ELF-1 (cell line): ENCODE measurements at regions not wholly inside any gene's neighbourhood (a gene's known extent, or its start where the extent isn't known, plus 50 kb on each side); places are given as distances from the start of the nearest gene placed in this dataset.

Source experiments
- DNase-seq: peaks from one replicate; pipeline ENCODE4 v3.0.0-alpha.2; 2016; ENCODE audit warnings: low read depth, low spot score

DNA sequence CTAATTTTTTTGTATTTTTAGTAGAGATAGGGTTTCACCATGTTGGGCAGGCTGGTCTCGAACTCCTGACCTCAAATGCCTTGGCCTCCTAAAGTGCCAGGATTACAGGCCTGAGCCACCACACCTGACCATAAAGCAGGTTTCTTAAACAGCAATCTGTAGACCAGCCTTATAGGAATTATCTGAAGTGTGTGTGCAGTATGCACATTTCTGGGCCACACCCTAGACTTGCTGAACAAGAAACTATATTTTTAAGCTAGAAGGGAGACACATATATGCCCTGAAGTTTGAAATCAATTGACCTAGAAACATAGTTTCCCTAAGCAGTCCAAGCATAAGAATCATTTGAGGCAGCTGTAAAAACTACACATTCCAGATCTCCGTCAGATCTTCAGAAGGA is 805.7 kb downstream of the TUSC7 start:
- DNase-seq, result no peak

DNA sequence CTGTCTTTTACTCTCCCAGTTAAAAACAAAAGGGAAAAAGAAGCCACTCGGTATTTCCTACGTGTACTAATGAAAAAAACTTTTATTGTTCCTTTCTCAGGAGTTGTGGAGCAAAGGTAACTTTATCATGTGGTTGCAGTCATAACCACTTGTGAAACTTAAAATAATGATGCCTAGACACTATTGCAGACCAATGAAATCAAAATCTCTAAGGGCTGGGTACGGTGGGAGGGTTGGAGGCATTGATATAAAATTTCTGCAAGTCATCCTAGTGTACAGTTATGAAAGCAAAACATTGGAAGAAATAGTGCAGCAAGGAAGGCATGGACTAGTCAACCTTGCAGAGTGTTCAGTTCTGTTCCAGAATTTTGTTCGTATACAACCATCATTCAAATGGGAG is 808.8 kb downstream of the TUSC7 start:
- DNase-seq, result no peak

DNA sequence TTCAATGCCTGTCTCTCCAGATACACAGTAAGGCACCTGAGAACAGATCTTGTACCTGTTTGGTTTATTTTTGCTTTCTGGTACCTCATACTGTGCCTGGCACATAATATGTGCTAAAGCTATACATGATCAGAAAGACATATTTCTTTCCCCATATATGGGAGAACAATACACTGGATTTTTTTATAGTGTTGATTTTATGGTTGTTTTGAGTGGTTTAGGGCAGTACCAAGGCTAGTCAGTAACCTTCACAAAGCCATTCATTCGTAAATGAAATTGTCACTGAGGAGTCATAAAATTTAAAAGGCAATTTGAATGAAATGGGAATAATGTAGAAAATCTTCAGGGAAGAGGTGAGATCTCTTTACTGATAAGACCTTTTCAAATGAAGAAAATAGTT is 810.2 kb downstream of the TUSC7 start:
- no peak for DNase-seq

DNA sequence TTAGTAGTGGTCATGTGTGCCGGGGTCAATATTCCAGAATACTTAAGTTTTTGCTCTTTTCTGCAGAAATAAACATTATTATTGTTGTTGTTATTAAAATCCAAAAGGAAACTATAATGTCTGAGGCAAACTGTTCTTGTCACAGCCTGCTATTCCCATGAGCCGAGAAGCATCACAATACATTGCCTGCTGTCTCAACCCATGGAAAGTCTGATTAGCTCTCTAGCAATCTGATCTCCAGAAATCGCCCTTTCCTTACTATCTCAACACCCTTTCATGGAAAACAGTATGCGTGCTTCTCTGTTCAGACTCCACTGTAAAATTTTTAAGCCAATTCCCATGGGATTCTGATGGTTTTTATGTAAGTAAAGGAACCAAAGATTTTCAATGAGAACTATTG is 811.0 kb downstream of the TUSC7 start:
- DNase-seq, result no peak

DNA sequence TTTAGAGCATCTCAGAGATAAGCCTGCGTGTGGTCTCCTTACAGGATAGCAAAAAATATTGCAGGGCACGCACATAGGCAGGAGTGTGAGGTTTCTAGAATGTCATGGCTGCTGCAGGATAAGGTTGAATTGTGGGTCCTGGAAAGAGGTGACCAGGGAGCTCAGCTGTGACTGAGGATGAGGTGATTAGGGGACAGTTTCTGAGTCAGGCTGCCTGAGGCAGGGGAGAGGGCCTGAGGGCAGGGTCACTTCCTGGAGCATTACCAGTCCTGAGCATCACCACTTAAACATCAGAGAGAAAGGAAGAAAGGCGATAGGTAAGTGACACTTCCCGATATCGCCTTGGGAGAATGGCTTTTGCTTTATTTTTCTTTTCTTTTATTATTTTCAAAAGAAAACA is 813.8 kb downstream of the TUSC7 start:
- peak; percentile 53 for DNase-seq

DNA sequence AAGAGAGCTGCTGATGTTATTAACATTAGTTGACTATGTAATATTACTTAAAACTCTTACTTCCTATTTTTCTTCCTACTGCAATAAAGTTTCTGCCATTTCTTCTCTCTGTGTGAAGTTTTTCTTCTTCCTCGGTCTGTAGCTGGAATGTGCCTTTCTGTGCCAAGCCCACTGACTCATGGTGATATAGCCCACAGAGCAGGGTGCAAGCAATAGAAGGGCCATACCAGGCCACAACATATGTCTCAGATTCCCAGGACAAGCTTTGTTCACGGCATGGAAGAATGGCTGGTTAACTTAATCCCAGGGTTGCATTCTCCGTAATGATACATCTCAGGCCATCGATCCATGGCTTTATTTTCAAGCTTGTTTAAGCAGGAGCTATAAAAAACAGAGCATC is 815.3 kb downstream of the TUSC7 start:
- no peak for DNase-seq

DNA sequence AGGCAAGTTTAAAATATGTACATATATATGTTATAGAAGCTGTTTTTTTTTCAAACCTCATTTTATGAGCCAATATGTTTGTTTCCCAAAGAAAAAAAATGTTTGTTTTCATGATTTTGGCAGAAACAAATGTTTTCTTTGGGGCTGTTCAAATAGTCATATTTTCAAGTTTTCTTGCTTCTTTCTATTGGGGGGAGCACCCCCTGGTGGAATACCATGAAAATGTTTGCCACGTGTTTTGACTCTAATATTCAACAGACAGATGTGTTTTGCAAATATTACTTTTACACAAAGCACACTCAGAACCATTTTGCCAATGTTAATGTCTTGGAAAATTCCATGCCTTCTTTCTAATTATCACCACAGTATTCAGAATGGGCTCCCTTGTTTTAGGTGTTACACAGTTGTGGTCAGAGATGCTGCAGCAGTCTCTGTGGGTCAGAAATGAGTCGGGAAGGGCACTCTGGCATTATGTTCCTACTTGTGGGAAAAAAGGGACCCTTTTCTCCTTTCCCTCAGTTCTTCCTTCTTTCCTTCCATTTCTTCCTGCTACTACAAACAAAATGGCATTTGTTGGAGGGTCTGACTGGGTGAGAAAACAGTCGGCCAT is 817.0 kb downstream of the TUSC7 start:
- DNase-seq, result no peak

DNA sequence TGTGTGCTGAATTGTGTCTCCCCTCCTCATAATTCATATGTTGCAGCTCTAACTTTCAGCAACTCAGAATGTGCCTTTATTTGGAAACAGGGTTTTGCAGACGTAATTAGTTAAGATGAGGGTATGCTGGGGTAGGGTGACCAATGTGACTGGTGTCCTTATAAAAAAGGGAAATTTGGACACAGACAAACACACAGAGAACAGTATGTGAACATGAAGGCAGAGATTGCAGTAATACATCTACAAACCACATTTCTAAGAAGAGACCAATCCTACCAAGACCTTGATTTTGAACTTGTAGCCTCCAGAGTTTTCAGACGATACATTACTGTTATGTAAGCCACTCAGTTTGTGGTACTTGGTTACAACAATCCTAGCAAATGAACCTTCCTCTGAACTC is 817.8 kb downstream of the TUSC7 start:
- DNase-seq, result no peak

DNA sequence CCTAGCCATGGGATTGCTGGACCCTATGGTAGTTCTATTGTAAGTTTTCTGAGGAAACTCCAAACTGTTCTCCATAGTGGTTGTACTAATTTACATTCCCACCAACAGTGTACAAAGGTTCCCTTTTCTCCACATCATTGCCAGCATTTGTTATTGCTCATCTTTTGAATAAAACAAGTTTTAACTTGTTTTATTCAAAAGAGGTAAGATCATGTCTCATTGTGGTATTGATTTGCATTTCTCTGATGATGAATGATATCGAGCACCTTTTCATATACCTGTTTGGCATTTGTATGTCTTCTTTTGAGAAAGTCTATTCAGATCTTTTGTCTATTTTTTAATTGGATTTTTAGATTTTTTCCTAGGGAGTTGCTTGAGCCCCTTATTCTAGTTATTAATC is 819.1 kb downstream of the TUSC7 start:
- no peak for DNase-seq

DNA sequence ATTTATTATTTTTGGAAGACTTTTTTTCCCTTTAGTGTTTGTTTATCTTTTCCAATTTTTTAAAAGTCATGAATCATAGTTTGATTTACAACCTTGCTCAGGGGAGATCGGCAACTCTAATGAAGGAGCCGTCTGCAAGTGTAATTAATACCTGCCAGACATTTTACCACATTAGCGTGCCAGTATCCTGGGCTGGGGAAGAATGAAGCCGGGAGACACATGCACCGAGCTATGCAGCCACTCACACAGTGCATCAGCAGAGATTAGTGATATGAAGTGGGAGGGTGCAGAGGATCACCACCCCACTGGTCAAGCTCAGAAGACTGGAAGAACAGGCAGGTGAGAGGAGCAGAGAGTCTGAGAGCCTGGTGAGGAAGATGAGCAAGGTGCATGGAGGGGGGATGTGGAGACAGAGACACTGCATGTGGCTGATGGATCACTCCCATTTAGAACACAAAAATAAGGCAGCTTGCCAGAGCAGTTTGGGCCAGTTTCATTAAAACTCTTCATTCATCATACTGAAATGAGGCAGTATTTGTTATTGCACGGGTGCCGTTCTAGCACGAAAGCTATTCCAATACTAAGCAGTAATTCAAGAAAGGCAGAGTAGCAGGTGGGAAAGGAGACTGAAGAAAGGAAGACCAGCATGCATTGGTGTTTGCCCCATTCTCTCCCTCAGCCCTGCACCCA is 821.6 kb downstream of the TUSC7 start:
- no peak for DNase-seq

DNA sequence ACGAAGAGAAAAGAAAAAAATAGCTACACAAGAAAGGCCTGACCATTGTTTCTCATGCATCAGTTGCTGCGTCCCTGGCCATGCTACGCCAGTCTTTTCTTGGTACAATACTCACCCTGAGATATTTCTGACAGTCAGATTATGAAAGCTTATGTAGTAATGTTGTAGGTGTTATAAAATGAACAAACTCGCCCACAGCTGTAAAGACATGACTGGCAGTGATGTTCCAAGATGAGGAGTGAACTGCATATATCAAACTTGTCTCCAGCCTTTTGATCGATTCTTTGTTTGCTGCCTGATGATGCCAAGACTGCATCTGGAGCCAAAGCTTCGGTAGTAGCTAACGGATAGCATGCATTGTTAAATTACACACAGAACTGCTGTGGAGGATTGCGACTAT is 822.7 kb downstream of the TUSC7 start:
- DNase-seq, result no peak

DNA sequence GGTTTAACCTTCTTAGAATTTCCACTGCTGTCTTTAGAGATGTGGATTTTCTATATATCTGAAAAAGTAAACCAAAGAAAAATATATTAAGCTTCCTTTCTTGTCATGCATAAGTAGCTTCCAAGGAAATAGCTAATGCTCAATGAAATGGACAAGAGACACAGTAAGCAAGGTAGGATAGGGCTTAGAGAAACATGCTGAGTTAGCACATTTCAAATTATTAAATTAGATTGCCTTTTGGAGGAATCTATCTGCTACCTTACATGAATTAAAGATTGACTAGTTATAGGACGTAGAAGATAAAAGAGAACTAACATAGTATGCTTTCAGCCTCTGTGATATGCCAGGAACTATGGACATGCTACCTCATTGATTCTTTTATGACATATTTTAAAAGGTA is 824.6 kb downstream of the TUSC7 start:
- no peak for DNase-seq

DNA sequence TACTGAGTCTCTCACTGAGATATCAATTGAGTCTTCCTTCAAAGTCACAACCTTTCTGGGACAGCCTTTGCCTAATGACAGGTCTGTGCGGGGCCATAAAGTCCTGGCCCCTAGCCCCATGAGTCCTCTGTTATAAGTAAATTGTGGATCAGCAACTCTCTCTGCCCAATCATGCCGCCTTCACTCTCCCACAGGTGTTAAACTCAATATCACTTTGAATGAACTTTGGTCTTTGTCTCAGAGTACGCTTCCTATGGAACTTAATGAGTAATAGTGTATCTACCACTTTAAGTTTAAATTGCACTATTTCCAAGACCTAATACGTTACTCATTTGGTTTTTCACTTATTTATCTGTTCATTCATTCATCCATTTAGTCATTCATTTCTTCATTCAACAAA is 826.4 kb downstream of the TUSC7 start:
- no peak for DNase-seq

DNA sequence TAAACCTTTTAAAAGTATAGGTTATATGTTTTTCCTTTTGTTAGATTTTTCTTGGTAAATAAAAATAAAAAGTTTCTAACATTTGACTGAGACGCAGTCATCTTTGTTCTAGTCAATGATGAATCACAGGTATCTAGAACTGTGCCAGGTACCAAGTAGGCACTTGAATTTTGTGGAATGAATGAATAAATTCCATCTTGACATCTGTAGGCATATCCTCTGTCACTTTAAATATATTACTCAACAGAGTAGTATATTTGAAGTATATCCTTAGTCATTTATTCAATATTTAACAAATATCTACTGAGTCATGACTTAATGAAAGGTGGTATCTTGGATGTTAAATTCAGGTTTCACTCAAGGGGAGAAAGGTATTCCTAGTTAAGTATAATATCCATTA is 828.4 kb downstream of the TUSC7 start:
- no peak for DNase-seq

DNA sequence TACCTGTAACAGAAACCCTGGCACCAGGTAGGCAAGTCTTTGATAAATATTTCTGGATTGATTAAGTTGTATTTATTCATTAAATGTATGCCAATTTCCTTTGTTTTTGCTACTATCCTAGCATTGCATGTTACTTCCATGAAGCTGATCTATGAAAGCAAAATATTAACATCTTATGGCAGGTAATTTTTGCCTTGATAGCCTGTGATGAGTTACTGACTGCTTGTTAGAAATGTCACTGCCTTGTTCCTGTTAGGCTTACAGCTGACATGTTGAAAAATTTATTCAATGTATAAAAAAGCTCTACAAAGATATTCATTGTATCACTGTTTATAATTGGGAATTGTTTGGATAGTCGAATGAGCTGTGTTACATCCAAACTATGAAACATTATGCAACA is 830.1 kb downstream of the TUSC7 start:
- DNase-seq, result no peak

DNA sequence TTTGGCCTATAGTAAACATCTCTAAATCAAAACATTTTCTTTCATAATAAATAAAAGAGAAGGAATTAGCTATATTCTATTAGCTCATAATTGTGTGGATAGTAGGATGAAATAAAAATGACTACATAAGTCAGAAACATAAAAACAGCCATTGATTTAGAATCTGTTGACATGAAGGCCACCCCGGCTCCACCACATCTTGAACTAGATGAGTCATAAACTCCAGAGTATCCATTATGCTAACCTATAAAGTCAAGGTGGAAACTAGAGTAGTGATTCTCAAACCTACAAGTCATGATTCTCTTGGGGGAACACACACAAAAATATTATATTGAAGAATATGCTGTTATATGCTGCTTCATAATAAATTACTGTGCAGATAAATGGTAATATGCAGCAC is 831.0 kb downstream of the TUSC7 start:
- no peak for DNase-seq

DNA sequence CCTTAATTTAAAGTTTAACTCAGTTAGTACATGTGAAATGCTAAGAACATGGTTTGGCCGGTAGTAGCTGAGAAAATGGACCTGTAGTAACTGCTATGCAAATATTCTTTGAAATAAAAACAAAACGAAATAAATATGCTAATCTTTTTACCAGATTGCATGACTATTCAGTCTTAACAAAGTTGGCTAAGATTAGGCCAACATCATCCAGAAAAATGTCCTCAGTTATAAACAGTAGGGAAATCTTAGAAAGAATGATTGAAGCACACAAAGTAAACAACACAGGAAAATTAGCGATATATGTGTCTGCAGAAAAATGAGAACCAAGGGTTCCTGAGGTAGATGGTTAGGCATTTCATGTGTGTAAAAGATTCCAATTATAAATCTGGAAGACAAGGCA is 832.1 kb downstream of the TUSC7 start:
- DNase-seq, result no peak

DNA sequence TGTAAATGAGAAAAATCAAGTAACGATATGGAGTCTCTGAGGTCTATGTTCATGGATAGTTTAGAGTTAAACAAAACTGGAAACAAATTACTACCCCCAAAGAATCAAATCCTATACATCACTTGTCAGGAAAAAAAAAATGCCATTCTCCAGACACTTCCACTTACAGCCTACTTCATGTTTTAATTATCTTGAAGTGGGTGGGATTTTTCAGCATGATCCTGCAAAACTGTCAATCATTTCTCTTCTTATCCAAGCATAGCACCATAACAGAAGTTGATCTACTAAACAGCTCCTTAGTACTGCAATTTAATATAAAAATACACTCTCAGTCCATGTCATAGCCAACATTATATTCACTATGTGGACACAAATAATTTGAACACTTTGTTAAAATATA is 833.9 kb downstream of the TUSC7 start:
- no peak for DNase-seq

DNA sequence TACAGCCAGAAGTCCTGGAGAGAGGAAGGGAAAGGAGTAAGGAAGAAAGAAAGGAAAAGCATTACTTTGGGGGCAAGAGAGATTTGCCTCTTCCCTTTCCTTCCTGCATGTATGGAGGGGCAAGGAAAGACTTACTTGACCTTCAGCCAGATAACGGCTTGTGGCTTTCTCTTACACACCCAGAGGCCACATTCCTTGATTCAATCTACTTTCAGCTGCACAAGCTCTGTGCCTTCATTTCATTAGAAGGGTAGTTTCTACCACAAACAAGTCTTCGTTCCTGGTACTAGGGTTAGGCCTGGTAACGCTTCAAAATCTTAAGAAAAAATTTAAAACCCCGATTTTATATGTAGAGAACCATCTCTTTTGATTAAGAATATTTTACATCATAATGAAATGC is 835.9 kb downstream of the TUSC7 start:
- no peak for DNase-seq

DNA sequence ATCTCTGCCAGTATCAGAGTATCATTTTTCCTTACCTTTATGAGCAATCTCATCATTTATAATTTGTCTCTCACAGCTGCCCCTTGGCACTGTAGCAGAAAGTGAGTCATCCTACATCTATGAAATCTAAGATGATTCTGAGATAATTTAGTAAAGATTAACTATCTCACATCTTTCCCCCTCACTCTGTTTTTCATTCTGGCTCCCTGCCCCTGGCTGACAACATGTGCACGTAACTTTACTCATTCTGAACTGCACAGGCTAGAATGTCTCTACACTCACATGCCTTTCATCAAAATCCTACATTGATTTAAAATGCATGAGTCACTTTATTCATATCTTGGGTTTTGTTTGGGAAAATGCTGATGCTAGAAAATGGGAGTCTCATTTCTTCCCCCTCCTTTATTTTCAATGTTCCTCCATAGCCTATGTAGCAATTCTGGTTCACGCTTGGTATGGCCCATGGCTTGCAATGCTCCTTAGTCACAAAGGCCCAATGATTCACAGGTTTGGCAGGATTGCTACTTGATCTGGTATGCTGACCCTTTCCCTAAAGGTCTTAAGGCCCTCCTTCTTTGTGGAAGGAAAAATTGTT is 838.5 kb downstream of the TUSC7 start:
- no peak for DNase-seq

DNA sequence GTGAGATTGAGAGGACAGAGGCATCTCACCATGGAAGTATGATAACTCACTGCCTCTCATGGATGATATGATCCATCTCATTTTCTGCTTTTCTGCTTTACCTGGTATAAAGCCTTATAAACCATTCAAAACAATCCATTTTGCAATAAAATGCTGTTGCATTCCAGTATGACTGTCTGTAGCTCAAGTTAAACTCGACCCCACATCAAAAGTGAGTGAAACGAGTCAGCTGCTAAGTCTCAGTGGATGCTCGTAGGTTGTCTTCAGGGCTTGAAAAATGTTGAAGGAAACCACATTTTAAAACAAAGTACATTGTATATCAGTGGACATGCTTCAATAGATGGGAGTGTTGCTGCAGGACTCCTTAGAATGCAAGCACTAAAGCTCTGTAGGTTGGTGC is 839.0 kb downstream of the TUSC7 start:
- DNase-seq, result no peak

DNA sequence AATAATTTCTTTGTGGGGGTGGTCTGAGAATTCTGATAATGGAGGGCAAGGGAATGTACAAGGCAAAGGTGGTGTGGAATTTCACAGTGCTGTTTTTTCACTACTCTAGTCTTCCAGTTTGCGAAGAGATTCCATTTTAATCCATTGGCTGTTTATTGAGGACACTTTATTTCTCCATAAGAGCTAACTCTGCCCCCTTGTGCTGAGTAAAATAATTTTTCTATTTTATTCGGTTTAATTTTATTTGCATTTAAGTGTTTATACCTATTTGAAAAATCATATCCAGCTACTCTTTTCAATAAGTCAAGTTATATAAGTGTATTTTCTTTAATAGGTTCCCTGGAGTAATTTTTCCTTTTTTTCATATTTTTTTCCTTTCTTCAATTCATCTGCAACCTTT is 840.1 kb downstream of the TUSC7 start:
- DNase-seq, result no peak

DNA sequence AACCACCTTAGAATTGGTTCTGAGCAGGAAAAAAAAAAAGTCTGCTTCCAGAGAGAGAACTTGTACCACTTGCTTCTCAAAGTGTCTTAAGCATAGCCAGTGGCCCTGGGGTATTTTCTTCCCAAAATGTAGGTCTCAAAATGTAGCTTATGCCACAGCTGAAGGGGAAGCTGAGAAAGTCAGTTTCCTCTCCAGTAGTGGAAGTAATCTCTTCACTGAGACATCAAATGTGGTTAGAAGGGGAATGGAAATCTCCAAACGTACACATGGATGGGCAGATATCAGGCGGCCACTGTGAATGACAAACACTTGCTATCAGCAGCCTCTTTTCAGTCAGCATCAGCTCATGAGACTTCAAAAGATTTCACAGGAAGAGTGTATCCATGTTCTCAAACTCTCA is 841.2 kb downstream of the TUSC7 start:
- DNase-seq, result no peak

DNA sequence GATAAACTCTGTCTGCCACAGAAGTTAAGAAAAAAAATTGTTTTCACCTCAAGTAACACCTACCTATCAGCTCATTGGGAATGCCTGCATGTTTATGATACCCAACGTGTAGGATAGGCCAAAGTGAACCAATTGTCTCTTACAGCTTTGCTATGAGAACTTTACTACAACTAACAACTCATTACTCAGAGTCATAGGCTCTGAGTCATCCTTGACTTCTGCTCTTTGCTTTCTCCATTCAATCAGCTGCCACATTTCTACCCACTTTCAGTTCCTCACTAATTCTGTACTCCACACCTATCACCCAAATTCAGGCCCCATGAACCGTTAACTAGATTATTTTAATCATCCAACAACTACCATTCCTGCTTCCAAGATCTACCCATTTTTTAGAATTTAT is 843.9 kb downstream of the TUSC7 start:
- no peak for DNase-seq
